GM21619 (cell line): ENCODE measurements at regions not wholly inside any gene's neighbourhood (a gene's known extent, or its start where the extent isn't known, plus 50 kb on each side); places are given as distances from the start of the nearest gene placed in this dataset.

ENCODE experiments used
- ATAC-seq: cut with Tn5 transposase; IDR thresholded peaks from one replicate; pipeline ENCODE4 v1.9.1; 2021; ENCODE audit not compliant: unreplicated experiment

DNA sequence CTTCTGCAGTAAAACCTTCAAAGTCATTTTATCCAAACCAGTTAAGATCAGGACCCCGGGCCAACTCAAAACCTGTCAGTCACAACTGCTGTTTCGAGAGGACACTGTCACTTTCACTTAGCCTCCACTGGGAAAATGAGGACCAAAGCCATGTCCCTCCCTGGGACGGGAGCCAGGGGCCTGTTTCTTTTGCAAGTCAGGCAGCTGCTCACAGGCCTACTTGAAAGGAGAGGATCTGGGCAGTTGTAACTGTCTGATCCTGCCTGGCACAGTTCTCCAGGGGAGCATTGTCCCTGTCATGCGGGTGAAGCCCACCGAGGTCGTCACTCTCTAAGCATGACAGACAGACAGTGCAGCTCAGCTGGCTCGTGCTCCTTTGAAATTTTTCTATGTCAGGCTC, 276.2 kb downstream of the NPIPA8 start:
- ATAC-seq = no peak

- ATAC-seq = no peak
These were observed 277.0 kb downstream of the NPIPA8 start for GRCh38 chr16:18059577-18059976.

- no peak for ATAC-seq
These were observed 277.4 kb downstream of the NPIPA8 start for GRCh38 chr16:18059089-18059488.

GRCh38 chr16:18055411-18055916, 281.1 kb downstream of the NPIPA8 start:
- no peak for ATAC-seq

- no peak for ATAC-seq
These were observed 285.8 kb downstream of the NPIPA8 start for GRCh38 chr16:18050777-18051176.

DNA sequence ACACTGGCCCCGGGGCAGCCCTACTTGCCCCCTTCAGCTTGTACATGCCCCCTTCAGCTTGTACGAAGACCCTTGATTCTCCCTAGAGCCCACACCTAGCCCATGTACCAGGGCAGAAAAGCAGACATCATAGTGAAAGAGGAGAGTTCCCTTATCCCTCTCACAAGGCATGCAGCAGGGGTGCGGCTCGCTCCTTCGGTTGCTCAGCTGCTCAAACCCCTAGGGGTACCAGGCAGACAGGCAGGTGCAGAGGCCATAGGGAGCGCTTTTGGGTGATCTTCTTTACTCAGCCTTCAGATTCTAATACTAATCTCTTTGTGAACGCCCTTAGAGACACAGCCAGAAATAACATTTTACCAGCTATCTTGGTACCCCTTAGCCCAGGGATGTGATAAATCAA, 286.3 kb downstream of the NPIPA8 start:
- no peak for ATAC-seq

DNA sequence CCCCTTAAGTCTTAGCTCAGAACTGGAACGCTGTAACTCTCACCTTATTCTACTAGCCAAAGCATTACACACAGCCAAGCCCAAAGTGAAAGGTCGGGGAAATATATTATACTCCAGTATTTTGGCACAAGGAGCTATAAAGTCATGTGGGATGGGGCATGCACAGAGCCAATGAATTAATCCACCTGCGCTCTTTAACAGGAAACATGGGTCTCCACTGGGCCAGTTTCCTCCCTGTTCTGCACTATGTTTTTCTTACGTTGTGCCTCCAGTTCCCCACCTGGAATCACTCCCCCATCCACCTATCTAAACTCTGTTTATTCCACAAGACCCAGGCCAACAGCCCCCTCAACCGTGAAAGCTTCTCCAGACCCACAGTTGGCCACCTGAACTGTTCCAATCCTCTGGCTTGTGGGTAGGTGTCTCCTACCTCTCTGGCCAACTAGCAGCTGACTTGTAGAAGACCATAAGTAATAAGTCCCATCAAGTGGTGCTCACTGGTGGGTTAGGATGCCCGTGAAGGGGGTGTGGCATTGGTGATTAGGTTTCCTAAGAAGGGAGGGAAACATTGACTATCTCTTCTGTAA, 286.9 kb downstream of the NPIPA8 start:
- no peak for ATAC-seq

GRCh38 chr16:18048853-18049546, 287.5 kb downstream of the NPIPA8 start:
- ATAC-seq = no peak

DNA sequence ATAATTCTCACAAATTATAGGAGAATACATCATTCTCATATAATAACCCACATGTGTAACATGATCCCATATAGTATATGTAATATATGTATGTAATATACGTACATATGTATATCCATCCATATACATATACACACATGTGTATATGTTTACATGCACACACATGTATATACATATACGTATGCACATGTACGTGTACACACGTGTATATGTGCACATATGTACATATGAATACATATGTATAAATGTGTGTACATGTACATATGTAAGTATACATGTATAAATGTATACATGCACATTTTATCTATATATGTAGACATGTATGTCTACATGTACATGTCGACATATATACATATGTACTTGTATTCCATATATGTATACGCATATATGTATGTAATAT, 288.8 kb downstream of the NPIPA8 start:
- ATAC-seq = no peak

GRCh38 chr16:18045356-18045755, 291.2 kb downstream of the NPIPA8 start:
- no peak for ATAC-seq

DNA sequence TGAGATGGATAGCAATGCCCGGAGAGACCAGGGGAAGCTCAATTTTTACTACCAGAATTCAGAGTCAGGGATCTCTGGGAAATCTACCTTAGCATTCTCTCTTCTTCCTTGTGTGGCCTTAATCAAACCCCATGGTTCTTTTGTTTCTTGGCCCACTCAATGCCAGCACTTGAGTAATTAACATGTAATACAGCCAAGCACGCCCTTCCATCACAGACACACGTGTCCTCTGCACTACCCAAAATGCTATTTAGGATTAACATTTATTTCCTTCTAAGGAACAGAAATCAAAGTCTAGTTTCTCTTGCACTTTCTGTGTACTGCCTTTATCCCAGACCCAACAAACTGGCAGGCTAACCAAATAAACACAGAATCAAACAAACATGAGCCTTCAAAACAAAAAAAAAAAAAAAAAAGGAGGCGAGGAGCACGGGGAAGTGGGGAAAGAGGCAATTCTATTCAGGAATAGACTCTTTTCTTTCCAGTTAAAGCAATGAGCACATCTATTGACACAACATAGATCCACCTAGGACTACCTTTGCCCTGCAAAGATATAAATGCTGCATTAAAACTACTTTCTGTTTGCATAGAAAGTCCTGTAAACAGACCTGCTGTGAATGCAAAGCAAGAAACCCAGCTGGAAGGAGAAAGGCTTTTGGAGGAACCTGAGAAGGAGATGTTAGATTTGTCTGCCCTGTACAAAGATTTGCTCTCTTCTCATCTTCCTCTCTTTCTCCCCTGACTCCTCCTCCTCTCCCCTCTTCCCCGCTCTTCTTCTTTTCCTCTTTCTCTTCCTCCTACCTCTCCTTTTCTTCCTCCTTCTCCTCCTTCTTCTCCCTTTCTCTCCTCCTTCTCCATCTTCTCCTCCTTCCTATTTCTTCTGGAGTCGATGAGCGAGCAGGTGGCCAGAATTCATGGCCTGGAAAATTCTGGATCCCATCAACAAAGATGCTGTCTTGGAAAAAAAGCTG, 294.4 kb downstream of the NPIPA8 start:
- ATAC-seq = no peak

DNA sequence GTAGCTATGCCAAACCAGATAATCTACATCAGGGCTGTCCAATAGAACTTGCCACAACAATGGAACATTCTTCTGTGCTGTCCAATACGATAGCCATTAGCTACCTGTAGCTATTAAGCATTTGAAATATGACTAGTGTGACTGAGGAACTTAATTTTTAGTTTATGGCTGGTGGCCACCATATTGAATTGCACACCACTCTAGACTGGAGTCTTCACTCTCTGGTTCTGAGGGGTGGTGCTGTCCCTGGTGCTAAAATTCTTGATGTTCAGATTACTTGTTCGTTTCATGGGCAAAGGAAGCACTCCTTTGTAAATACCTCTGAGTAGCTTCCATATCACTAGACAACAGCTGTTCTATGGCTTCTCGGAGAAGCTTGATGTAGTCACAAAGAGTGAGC, 296.6 kb downstream of the NPIPA8 start:
- no peak for ATAC-seq

GRCh38 chr16:18037051-18037450, 299.5 kb downstream of the NPIPA8 start:
- ATAC-seq = no peak

- ATAC-seq = no peak
These were observed 311.9 kb downstream of the NPIPA8 start for GRCh38 chr16:18024611-18025010.

- no peak for ATAC-seq
These were observed 318.2 kb downstream of the NPIPA8 start for GRCh38 chr16:18018376-18018775.

- no peak for ATAC-seq
These were observed 322.7 kb downstream of the NPIPA8 start for GRCh38 chr16:18013863-18014262.

DNA sequence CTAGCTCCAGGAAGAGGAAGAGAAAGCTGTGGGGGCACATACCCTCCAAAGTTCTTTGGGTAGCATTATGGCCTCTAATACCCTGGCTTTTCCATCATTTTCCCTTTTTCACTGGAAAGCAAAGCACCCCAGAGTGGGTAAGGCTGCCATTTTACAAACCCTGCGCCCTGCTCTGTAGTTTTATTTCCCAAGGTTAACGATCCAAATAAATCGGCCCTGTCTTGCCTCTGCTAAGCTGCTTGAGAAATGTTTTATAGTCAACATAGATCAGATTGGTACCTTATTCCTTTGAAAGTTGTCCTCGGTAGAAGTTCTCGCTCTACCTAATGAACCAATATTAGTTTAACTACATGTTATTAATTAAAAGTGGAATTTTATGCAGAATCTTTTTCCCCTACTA, 328.2 kb downstream of the NPIPA8 start:
- no peak for ATAC-seq

- ATAC-seq = no peak
These were observed 333.5 kb downstream of the NPIPA8 start for GRCh38 chr16:18003033-18003432.

DNA sequence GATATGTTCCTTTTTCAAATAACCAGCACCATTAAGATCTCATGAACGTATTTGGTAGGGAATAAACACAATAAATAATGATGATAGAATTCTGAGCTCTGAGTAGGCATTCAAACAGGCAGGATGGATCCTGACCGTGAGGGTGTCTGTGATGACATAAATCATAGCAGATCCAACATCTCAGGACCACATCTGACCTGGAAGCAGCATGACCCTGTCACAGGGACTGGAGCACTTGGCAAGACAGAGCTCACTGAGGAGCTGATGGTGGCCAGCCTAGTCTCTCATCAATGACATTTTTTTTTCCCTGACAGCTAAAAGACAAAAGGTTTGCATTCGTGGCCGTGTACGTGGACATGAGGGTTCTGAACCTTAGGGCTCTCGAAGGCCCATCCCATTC, 337.5 kb downstream of the NPIPA8 start:
- ATAC-seq = no peak

DNA sequence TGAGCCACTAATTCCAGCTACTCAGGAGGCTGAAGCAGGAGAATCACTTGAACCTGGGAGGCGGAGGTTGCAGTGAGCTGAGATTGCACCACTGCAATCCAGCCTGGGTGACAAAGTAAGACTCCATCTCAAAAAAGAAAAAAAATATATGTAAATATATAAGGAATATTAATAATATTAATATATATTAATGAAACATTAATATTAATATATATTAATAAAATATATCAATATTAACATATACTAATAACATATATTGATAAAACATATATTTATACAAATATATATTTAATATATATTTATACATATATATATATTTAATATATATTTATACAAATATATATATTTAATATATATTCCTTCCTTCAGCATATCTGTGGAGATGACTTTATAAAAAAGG, 338.0 kb downstream of the NPIPA8 start:
- ATAC-seq = no peak

GRCh38 chr16:17994027-17994426, 342.5 kb downstream of the NPIPA8 start:
- no peak for ATAC-seq

DNA sequence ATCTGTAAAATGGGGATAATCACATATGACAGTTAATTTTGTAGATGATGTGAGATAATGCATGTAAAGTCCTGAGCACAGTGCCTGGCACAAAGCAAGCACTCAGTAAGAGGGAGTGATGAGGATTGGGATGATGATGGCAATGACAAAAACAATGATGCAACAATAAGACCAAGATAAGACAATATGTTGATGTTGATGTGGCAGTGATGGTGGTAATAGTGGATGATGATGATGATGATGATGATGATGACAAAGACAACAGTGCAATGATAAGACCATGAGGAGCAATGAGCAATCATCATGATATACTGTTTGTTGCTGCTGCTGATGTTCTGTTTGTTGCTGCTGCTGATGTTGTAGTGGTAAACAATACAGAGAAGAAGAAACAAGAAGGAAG, 344.1 kb downstream of the NPIPA8 start:
- no peak for ATAC-seq
